Motor neuron (in vitro differentiated cells): ENCODE measurements at regions not wholly inside any gene's neighbourhood (a gene's known extent, or its start where the extent isn't known, plus 50 kb on each side); places are given as distances from the start of the nearest gene placed in this dataset.
"Not testable (repeated sequence)": the region's sequence is repeated elsewhere in the genome, so short reads cannot be mapped to it uniquely, and the experiment has no call there.

Experiments used
- ATAC-seq, 8 experiments: fragments of 200-7000 bp; cut with Tn5 transposase; replicated peaks in 6 of 8; 2 replicates each; pipeline ENCODE4 v1.8.0; 2021; ENCODE audit warnings: mild to moderate bottlenecking in 8 of 8, moderate library complexity in 8 of 8
- H3K27ac ChIP-seq, 2 donors: fragments of 250-450 bp; sonication (Bioruptor Pico); 2 replicates each; pipeline ENCODE4 v1.9.0; 2021; ENCODE audit warnings: antibody characterized with exemption in 2 of 2, mild to moderate bottlenecking in 2 of 2, moderate library complexity in 1 of 2
- H3K4me1 ChIP-seq, 2 donors: fragments of 250-450 bp; sonication (Bioruptor Pico); replicated peaks in 1 of 2; 2 replicates each; pipeline ENCODE4 v1.6.1; 2021; ENCODE audit warnings: antibody characterized with exemption in 2 of 2, mild to moderate bottlenecking in 2 of 2, moderate library complexity in 1 of 2
- H3K4me3 ChIP-seq, 5 donors: fragments of 250-450 bp; sonication (Bioruptor Pico); 2 replicates each; pipeline ENCODE4 v1.9.0; 2021; ENCODE audit warnings: antibody characterized with exemption in 5 of 5, mild to moderate bottlenecking in 5 of 5, moderate library complexity in 4 of 5
- WGBS, 10 experiments: fragments of 450-650 bp; shearing (Covaris generic); methylation state at CpG; one replicate each; pipeline ENCODE4 v1.0.0; 2022; 5-methylcytosine and 5-hydroxymethylcytosine counted together
- in situ Hi-C, 9 experiments: fragments of 400-800 bp; cut with MboI; loops; one replicate each; pipeline ENCODE4 v1.15.0; 2021; ENCODE audit warnings: low sequenced_read_pairs in 9 of 9, low pct_unique_long_range_greater_than_20kb in 2 of 9; ENCODE audit not compliant: unreplicated experiment in 9 of 9

GRCh38 chr18:14606546-14606945, 63.1 kb upstream of the POTEC start:
- ATAC-seq, H3K27ac ChIP-seq, H3K4me3 ChIP-seq, H3K4me1 ChIP-seq, in situ Hi-C loops: not testable (repeated sequence)
- WGBS, 10 experiments, result 0 to 55% (median 35%) methylated on average over 1 to 2 of the region's 2 CpGs; no CpG with 5 or more reads in 1 of the 10 experiments

GRCh38 chr18:14607360-14607759, 64.0 kb upstream of the POTEC start:
- H3K4me1 ChIP-seq, ATAC-seq, H3K4me3 ChIP-seq, in situ Hi-C loops, H3K27ac ChIP-seq: not testable (repeated sequence)
- 0% methylated on average over 1 of the region's 1 CpG; no CpG with 5 or more reads in 7 of the 10 experiments for WGBS, 10 experiments

- in situ Hi-C loops, ATAC-seq, H3K27ac ChIP-seq, H3K4me3 ChIP-seq, H3K4me1 ChIP-seq: not testable (repeated sequence)
Observed at GRCh38 chr18:14612422-14612821, 69.0 kb upstream of the POTEC start.

GRCh38 chr18:14614485-14614884, 71.1 kb upstream of the POTEC start:
- ATAC-seq, H3K4me3 ChIP-seq, in situ Hi-C loops, H3K4me1 ChIP-seq, H3K27ac ChIP-seq: not testable (repeated sequence)
- no CpG with 5 or more reads among the region's 4 CpGs for WGBS, 10 experiments

- H3K4me1 ChIP-seq, in situ Hi-C loops: not testable (repeated sequence)
Observed at GRCh38 chr18:14627336-14627735, 83.9 kb upstream of the POTEC start.

GRCh38 chr18:14628323-14628978, 85.1 kb upstream of the POTEC start:
- H3K4me3 ChIP-seq, in situ Hi-C loops, H3K27ac ChIP-seq, H3K4me1 ChIP-seq: not testable (repeated sequence)
- WGBS, 10 experiments, result 0% methylated on average over 1 of the region's 3 CpGs; no CpG with 5 or more reads in 9 of the 10 experiments
- ATAC-seq, result peak in 1 of 8 experiments; percentile 34

More at GRCh38 chr18:14627336-14627735, 83.9 kb upstream of the POTEC start:
- not testable (repeated sequence) for H3K27ac ChIP-seq, ATAC-seq, H3K4me3 ChIP-seq
- WGBS, 10 experiments, result no CpG with 5 or more reads among the region's 5 CpGs

GRCh38 chr18:14628979-14629325, 85.6 kb upstream of the POTEC start:
- WGBS, 10 experiments, result 0% methylated on average over 1 of the region's 1 CpG; no CpG with 5 or more reads in 9 of the 10 experiments
- in situ Hi-C loops, H3K4me3 ChIP-seq, H3K4me1 ChIP-seq, H3K27ac ChIP-seq: not testable (repeated sequence)
- ATAC-seq, result peak in 1 of 8 experiments; percentile 82

- H3K27ac ChIP-seq, H3K4me3 ChIP-seq, H3K4me1 ChIP-seq, ATAC-seq, in situ Hi-C loops: not testable (repeated sequence)
- 92% methylated on average over 2 of the region's 16 CpGs; no CpG with 5 or more reads in 9 of the 10 experiments for WGBS, 10 experiments
Observed at GRCh38 chr18:14632976-14633375, 89.6 kb upstream of the POTEC start.

GRCh38 chr18:14638008-14638407, 94.6 kb upstream of the POTEC start:
- H3K4me1 ChIP-seq, H3K27ac ChIP-seq, in situ Hi-C loops, ATAC-seq, H3K4me3 ChIP-seq: not testable (repeated sequence)
- 20 to 63% (median 52%) methylated on average over 1 to 3 of the region's 5 CpGs; no CpG with 5 or more reads in 7 of the 10 experiments for WGBS, 10 experiments

GRCh38 chr18:14641121-14641520, 97.7 kb upstream of the POTEC start:
- H3K27ac ChIP-seq, ATAC-seq, H3K4me1 ChIP-seq, H3K4me3 ChIP-seq, in situ Hi-C loops: not testable (repeated sequence)
- WGBS, 10 experiments, result 0 to 91% (median 47%) methylated on average over 2 to 5 of the region's 13 CpGs; no CpG with 5 or more reads in 6 of the 10 experiments

GRCh38 chr18:14643715-14644290, 100.4 kb upstream of the POTEC start:
- in situ Hi-C loops, H3K4me1 ChIP-seq, ATAC-seq, H3K4me3 ChIP-seq, H3K27ac ChIP-seq: not testable (repeated sequence)
- 73% methylated on average over 3 of the region's 8 CpGs; no CpG with 5 or more reads in 9 of the 10 experiments for WGBS, 10 experiments

- H3K4me3 ChIP-seq, H3K4me1 ChIP-seq, in situ Hi-C loops, H3K27ac ChIP-seq, ATAC-seq: not testable (repeated sequence)
- whole genome bisulfite sequencing, 10 experiments, result no CpG with 5 or more reads among the region's 2 CpGs
Observed at GRCh38 chr18:14693051-14693450, 54.9 kb upstream of the ANKRD30B start.

GRCh38 chr18:14693882-14694281, 54.1 kb upstream of the ANKRD30B start:
- ATAC-seq, H3K4me1 ChIP-seq, H3K27ac ChIP-seq, in situ Hi-C loops, H3K4me3 ChIP-seq: not testable (repeated sequence)
- WGBS, 10 experiments, result 0 to 100% (median 84%) methylated on average over 1 to 3 of the region's 5 CpGs; no CpG with 5 or more reads in 5 of the 10 experiments

- ATAC-seq, H3K27ac ChIP-seq, H3K4me3 ChIP-seq, H3K4me1 ChIP-seq, in situ Hi-C loops: not testable (repeated sequence)
- WGBS, 10 experiments, result 60% methylated on average over 1 of the region's 2 CpGs; no CpG with 5 or more reads in 9 of the 10 experiments
Observed at GRCh38 chr18:14698006-14698405, 50.0 kb upstream of the ANKRD30B start.
